IPS DF 6.9 (cell line): ENCODE measurements at regions not wholly inside any gene's neighbourhood (a gene's known extent, or its start where the extent isn't known, plus 50 kb on each side); places are given as distances from the start of the nearest gene placed in this dataset.

Source experiments
- DNase-seq: peaks from one replicate; pipeline ENCODE4 v3.0.0-alpha.2; 2013; ENCODE audit warnings: low read depth, low spot score
- H3K27ac ChIP-seq: one replicate; pipeline ENCODE4 v1.5.1; 2013; ENCODE audit warnings: low read length, control low read depth
- H3K27me3 ChIP-seq: 2 replicates; pipeline ENCODE4 v1.6.1; 2013; ENCODE audit warnings: mild to moderate bottlenecking, low read length; ENCODE audit not compliant: control insufficient read depth, insufficient read depth
- H3K36me3 ChIP-seq: 2 replicates; pipeline ENCODE4 v1.6.1; 2013; ENCODE audit warnings: low read length; ENCODE audit not compliant: control insufficient read depth, insufficient read depth
- H3K4me1 ChIP-seq: 2 replicates; pipeline ENCODE4 v1.6.1; 2013; ENCODE audit warnings: low read length; ENCODE audit not compliant: control insufficient read depth, insufficient read depth
- H3K4me3 ChIP-seq: 2 replicates; pipeline ENCODE4 v1.5.1; 2013; ENCODE audit warnings: mild to moderate bottlenecking, low read length
- H3K9me3 ChIP-seq: 2 replicates; pipeline ENCODE4 v1.6.1; 2013; ENCODE audit warnings: low read length, inconsistent platforms; ENCODE audit not compliant: control insufficient read depth, insufficient read depth
- WGBS: extraction: QIAGEN DNeasy Blood & Tissue Kit; methylation state at CpG from one replicate; pipeline ENCODE4 v1.1.7; 2013; ENCODE audit warnings: mixed read lengths, missing lambda C conversion rate; ENCODE audit not compliant: insufficient read length, insufficient coverage; 5-methylcytosine and 5-hydroxymethylcytosine counted together

DNA sequence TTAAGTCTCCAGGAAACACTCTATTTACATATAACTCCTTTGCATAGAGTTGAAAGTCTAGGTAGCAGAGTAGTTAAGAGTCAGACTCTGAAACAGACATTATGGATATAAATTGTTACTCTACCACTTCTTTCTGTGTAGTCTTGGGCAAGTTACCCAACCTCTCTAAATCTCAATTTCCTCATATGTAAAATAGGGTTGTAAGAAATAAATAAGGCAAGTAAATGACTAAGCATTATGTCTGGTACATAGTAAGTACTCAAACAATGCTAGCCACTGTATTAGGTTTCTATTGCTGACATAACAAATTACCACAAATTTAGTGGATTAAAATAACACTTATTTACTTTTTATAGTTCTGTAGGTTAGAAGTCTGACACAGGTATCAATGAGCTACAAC lies 394.1 kb downstream of the PRDM5 start:
- Histone ChIP-seq H3K36me3 (no peaks in the 10 kb centered on the region), H3K9me3 (no peaks in the 10 kb centered on the region), H3K27ac (no peak overlapping the region), H3K4me1 (peaks cover 2% of the 10 kb centered on the region; the same call in 1 of the 2 replicates), H3K4me3 (no peak overlapping the region), H3K27me3 (no peaks in the 10 kb centered on the region)
- DNase-seq, result no peak

DNA sequence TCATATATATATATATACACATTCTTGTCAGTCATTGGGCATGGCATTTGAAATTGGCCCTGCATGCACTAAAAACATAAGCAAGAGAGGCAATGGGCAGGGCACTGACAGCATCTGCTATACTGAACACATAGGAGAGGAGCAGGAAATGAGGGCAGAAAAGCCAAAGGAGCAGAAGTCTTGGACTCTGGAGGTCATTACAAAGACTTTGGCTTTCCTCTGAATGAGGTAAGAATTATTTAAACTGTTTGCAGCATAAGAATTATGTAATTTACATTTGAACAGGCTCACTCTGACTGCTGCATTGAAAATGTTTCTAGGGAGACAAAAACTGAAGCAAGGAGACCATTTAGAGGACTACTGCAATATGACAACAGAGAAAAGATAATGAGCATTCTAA lies 396.5 kb downstream of the PRDM5 start:
- DNase-seq, result no peak
- Histone ChIP-seq H3K9me3 (no peaks in the 10 kb centered on the region), H3K36me3 (no peaks in the 10 kb centered on the region), H3K27me3 (no peaks in the 10 kb centered on the region), H3K4me1 (peaks cover 2% of the 10 kb centered on the region; the same call in 1 of the 2 replicates), H3K27ac (no peak overlapping the region), H3K4me3 (no peak overlapping the region)

DNA sequence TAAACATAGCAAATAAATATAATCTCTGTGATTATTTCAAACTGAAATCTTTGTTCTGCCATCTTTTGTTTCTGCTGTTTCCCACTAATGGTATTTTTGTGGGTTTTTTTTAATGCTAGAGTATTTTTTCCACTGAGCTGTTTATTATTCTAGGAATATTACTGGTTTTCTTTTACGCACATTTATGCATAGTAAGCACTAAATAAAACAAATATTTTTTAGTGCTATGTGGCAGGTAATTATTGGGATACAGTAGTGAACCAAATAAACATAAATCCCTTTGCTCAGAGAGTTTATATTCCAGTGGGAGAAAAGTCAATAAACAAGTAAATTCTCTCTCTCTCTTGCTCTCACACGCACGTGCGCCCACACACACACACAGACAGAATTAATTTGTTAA lies 397.4 kb downstream of the PRDM5 start:
- peaks cover 2% of the 10 kb centered on the region; the same call in 1 of the 2 replicates for H3K4me1 ChIP-seq
- no peaks in the 10 kb centered on the region for H3K36me3 ChIP-seq
- no CpG with 5 or more reads among the region's 4 CpGs for WGBS
- no peaks in the 10 kb centered on the region for H3K27me3 ChIP-seq
- no peaks in the 10 kb centered on the region for H3K9me3 ChIP-seq
- H3K4me3 ChIP-seq, result no peak overlapping the region
- DNase-seq, result no peak
- no peak overlapping the region for H3K27ac ChIP-seq

DNA sequence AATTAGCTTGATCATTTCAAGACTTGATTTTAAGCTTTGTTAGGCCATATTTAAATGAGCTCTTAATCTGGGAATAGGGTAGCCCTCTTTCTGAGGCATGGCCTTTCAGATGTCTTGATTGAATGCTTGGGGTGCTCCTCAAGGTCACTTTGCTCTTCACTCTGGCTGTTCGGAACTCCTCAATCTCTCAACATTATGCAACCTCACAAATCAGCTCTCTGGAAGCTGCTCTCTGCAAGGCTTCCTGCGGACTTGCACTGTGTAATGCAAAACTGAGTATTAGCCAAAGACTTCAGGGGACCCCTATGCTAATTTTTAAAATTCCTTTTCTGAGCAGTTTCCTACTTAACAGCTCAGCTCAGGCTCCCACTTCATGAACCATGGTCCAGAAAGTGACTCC lies 398.3 kb downstream of the PRDM5 start:
- no peak overlapping the region for H3K4me3 ChIP-seq
- DNase-seq, result peak; percentile 27
- no peaks in the 10 kb centered on the region for H3K27me3 ChIP-seq
- no peaks in the 10 kb centered on the region for H3K36me3 ChIP-seq
- H3K9me3 ChIP-seq, result no peaks in the 10 kb centered on the region
- no CpG with 5 or more reads among the region's 2 CpGs for WGBS
- peaks cover 2% of the 10 kb centered on the region; the same call in 1 of the 2 replicates for H3K4me1 ChIP-seq
- H3K27ac ChIP-seq, result no peak overlapping the region

DNA sequence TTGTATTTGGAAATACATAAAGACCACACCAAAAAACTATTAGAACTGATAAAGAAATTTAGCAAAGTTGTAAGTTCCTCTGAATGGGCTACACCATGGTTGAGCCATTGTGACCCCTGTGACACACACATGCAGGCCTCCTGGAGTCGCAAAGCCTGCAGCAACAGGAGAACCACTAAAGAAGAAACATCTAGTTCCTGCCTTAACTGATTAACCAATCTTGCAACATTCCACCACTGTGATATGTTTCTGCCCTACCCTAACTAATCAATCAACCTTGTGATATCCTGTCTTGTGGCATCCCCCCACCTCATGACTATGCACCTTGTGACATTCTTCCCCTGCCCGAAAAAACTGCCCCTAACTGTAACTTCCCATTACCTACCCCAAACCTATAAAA lies 401.8 kb downstream of the PRDM5 start:
- H3K27me3 ChIP-seq, result no peaks in the 10 kb centered on the region
- H3K4me1 ChIP-seq, result no peaks in the 10 kb centered on the region
- WGBS, result no CpG with 5 or more reads among the region's 2 CpGs
- no peaks in the 10 kb centered on the region for H3K36me3 ChIP-seq
- no peak overlapping the region for H3K27ac ChIP-seq
- DNase-seq, result no peak
- no peaks in the 10 kb centered on the region for H3K9me3 ChIP-seq
- no peak overlapping the region for H3K4me3 ChIP-seq

DNA sequence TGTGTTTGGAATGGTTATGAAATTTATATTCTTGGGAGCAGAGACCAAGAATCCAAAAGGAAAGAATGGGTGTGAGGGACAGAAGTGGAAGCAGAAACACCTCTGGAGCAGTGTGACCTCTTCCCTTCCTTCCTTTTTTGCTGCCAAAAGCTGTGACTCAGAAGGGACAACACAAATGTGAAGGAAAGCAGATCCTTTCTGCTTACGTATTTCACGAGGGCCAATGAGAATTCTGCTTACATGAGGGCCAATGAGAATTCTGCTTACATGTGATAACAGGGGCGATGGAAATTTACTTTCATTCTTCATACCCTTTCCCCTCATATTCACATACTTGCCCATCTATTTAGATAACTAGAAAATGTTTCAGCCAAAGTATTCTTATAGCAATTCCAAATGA lies 404.6 kb downstream of the PRDM5 start:
- Histone ChIP-seq H3K4me1 (no peaks in the 10 kb centered on the region), H3K27ac (no peak overlapping the region), H3K27me3 (no peaks in the 10 kb centered on the region), H3K4me3 (no peak overlapping the region), H3K9me3 (no peaks in the 10 kb centered on the region), H3K36me3 (no peaks in the 10 kb centered on the region)
- peak; percentile 7 for DNase-seq
- WGBS, result no CpG with 5 or more reads among the region's 3 CpGs

DNA sequence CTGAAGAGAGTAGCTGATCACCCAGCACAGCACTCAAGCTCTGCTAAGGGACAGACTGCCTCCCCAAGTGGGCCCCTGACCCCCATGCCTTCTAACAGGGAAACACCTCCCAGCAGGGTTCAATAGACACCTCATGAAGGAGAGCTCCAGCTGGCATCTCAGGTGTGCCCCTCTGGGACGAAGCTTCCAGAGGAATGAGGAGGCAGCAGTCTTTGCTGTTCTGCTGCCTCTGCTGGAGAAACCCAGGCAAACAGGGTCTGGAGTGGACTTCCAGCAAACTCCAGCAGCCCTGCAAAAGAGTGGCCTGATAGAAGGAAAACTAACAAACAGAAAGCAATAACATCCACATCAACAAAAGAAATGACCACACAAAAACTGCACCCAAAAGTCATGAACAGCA lies 412.8 kb downstream of the PRDM5 start:
- no CpG with 5 or more reads among the region's 1 CpG for WGBS

DNA sequence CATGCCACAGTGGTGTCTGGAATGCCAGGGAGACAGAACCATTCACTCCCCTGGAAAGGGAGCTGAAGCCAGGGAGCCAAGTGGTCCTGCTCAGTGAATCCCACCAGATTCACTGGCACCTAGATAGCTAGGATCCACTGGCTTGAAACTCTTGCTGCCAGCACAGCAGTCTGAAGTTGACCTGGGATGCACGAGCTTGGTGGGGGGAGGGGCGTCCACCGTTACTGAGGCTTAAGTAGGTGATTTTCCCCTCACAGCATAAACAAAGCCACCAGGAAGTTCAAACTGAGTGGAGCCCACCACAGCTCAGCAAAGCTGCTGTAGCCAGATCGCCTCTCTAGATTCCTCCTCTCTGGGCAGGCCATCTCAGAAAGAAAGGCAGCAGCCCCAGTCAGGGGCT lies 413.3 kb downstream of the PRDM5 start:
- whole genome bisulfite sequencing, result no CpG with 5 or more reads among the region's 4 CpGs
- Histone ChIP-seq H3K4me3 (no peak overlapping the region), H3K36me3 (no peaks in the 10 kb centered on the region)

More for the DNA sequence above, 412.8 kb downstream of the PRDM5 start:
- Histone ChIP-seq H3K27me3 (no peaks in the 10 kb centered on the region), H3K9me3 (no peaks in the 10 kb centered on the region), H3K4me1 (no peaks in the 10 kb centered on the region), H3K4me3 (no peak overlapping the region), H3K36me3 (no peaks in the 10 kb centered on the region), H3K27ac (no peak overlapping the region)
- DNase-seq, result no peak

DNA sequence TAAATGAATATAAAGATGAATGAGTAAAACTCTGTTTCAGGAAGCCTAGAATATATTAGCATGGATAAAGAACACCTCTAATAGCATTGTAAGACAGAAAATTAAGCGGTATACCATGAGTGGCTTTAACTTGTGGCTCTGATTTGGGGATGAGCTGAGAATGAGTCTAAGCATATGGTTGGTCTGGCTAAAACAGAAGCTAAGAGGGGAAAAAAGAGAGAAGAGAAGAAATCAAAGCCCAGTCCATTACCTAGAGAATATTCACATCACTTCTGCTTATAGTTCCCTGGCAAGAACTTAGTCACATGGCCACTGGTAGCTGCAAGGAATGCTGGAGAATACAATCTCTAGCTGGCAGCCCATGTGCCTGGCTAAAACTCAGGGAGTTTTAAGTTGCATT lies 414.5 kb downstream of the PRDM5 start:
- Histone ChIP-seq H3K36me3 (no peaks in the 10 kb centered on the region), H3K4me1 (no peaks in the 10 kb centered on the region), H3K4me3 (no peak overlapping the region), H3K27ac (no peak overlapping the region), H3K9me3 (no peaks in the 10 kb centered on the region), H3K27me3 (no peaks in the 10 kb centered on the region)
- DNase-seq, result no peak
- no CpG with 5 or more reads among the region's 1 CpG for WGBS

More for the DNA sequence above, 413.3 kb downstream of the PRDM5 start:
- H3K9me3 ChIP-seq, result no peaks in the 10 kb centered on the region
- H3K27ac ChIP-seq, result no peak overlapping the region
- no peak for DNase-seq
- no peaks in the 10 kb centered on the region for H3K27me3 ChIP-seq
- H3K4me1 ChIP-seq, result no peaks in the 10 kb centered on the region

DNA sequence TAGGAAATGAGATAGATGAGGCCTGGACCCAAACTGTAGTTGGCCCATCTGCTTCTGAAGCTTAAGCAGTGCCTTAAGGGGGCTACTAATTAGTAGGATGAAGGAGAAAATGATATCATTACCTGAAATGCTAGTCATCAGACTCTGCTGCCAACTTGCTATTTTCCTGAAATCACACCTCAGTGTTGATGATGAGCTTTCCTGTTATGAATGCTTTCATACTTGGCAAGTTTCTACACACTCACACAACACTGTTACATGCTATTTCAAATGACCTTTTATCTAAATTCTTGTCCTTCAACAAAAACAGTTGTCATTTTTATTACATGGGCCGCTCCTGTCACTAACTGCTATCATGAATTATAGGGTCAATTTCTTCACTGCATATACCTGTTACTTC lies 416.0 kb downstream of the PRDM5 start:
- H3K36me3 ChIP-seq, result no peaks in the 10 kb centered on the region
- H3K4me1 ChIP-seq, result no peaks in the 10 kb centered on the region
- H3K27ac ChIP-seq, result no peak overlapping the region
- H3K27me3 ChIP-seq, result no peaks in the 10 kb centered on the region
- DNase-seq, result no peak
- H3K9me3 ChIP-seq, result no peaks in the 10 kb centered on the region
- no CpG with 5 or more reads among the region's 1 CpG for WGBS
- H3K4me3 ChIP-seq, result no peak overlapping the region

DNA sequence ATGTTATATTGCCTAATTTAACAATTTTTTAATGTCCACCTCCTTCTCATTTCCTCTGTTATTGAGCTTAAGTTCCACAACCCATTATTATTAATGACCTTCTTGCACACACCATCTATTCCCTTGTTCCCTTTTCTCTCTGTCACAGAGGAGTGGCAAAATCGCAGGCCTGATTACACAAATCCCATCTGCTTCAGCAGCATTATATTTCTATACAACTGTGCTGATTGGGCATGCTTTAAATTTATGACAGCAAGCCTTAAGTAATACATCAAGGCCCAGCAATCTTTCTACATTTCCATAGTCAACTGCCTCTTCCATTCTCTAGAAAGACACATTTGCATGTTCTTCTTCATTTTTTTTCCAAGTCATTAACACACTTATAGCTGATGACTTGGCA lies 423.8 kb downstream of the PRDM5 start:
- Histone ChIP-seq H3K4me3 (no peak overlapping the region), H3K4me1 (no peaks in the 10 kb centered on the region), H3K27me3 (no peaks in the 10 kb centered on the region), H3K27ac (no peak overlapping the region), H3K9me3 (no peaks in the 10 kb centered on the region), H3K36me3 (no peaks in the 10 kb centered on the region)
- no peak for DNase-seq
- no CpG with 5 or more reads among the region's 1 CpG for WGBS
